BJ (cell line): ENCODE measurements at regions not wholly inside any gene's neighbourhood (a gene's known extent, or its start where the extent isn't known, plus 50 kb on each side); places are given as distances from the start of the nearest gene placed in this dataset.

Experiments
- CTCF ChIA-PET: fragments of 350-600 bp; formaldehyde crosslinking; extraction: SDS; loops from one replicate; lab custom pipeline; 2021; ENCODE audit warnings: antibody characterized with exemption, inconsistent platforms; lab: Yijun Ruan, JAX
- POLR2A ChIA-PET: fragments of 300-600 bp; sonication (Branson Sonifier 250); formaldehyde crosslinking; extraction: SDS; loops from one replicate; lab custom pipeline; 2021; ENCODE audit warnings: antibody characterized with exemption; lab: Charles Lee
- DNase-seq: peaks from one replicate; pipeline ENCODE4 v3.0.0-alpha.2; 2011; ENCODE audit warnings: low read depth
- H3K27me3 ChIP-seq: 2 replicates; pipeline ENCODE4 v1.6.0; 2011; ENCODE audit warnings: low read length; ENCODE audit not compliant: control insufficient read depth, insufficient read depth
- H3K36me3 ChIP-seq: 2 replicates; pipeline ENCODE4 v1.5.1; 2011; ENCODE audit warnings: low read length; ENCODE audit not compliant: control insufficient read depth, insufficient read depth
- H3K4me3 ChIP-seq: 2 replicates; pipeline ENCODE4 v1.5.1; 2011; ENCODE audit warnings: low read depth, mild to moderate bottlenecking, control low read depth, low read length
- TF ChIP-seq, protein P1 (sequence below): IDR thresholded peaks from 2 replicates; pipeline ENCODE4 v1.5.1; 2011; ENCODE audit warnings: low read depth, mild to moderate bottlenecking, control low read depth, inconsistent platforms, low read length, moderate library complexity; ENCODE audit not compliant: insufficient read depth

DNA sequence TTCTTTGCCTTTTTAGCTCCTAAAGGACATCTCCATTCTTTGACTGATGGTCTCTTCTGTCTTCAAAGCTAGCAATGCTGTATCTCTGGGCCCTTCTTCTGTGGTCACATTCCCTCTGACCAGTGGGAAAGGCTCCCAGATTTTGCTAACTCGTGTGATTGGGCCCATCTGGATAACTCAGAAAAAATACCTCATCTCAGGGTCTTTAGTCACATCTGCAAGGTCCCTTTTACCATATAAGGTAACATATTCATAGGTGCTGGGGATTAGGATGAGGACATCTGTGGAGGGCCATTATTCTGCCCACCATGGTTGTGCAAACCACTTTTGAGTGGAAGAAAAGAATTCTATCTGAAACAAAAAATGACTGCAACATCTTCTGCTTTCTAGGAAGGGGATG is 76.3 kb upstream of the MAMDC2 start:
- Histone ChIP-seq H3K27me3 (no peaks in the 10 kb centered on the region), H3K36me3 (no peaks in the 10 kb centered on the region), H3K4me3 (no peak overlapping the region)
- TF ChIP-seq, protein P1, sequence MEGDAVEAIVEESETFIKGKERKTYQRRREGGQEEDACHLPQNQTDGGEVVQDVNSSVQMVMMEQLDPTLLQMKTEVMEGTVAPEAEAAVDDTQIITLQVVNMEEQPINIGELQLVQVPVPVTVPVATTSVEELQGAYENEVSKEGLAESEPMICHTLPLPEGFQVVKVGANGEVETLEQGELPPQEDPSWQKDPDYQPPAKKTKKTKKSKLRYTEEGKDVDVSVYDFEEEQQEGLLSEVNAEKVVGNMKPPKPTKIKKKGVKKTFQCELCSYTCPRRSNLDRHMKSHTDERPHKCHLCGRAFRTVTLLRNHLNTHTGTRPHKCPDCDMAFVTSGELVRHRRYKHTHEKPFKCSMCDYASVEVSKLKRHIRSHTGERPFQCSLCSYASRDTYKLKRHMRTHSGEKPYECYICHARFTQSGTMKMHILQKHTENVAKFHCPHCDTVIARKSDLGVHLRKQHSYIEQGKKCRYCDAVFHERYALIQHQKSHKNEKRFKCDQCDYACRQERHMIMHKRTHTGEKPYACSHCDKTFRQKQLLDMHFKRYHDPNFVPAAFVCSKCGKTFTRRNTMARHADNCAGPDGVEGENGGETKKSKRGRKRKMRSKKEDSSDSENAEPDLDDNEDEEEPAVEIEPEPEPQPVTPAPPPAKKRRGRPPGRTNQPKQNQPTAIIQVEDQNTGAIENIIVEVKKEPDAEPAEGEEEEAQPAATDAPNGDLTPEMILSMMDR, result no peak
- DNase-seq, result no peak
- ChIA-PET CTCF (interaction anchor here (12.5 kb wide), 1 partner anchor 145 kb away, joined by 107 read pairs; no protein-coding TSS in a partner anchor), POLR2A (no interaction called here)

DNA sequence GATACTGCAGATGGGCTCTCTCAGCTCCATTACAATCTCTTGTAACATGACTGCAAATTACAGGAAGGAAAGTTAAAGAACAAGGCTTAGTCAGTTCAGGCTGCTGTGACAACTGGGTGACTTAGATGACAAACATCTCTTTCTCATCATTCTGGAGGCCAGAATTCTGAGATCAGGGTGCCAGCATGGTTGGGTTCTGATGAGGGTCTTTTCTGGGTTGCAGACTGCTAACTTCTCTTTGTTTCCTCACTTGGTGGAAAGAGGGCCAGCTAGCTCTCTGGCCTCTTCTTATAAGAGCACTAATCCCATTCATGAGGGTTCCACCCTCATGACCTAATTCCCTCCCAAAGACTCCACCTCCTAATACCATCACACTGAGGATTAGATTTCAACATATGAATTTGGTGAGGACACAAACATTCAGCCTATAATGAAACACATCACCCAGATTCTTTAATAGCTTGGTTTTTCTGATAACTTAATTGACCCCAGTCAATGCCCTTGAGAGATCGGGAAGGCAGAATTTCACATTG is 73.6 kb upstream of the MAMDC2 start:
- DNase-seq, result no peak
- CTCF ChIA-PET, result interaction anchor here (0.6 to 3.7 kb wide), 6 partner anchors 15 to 632 kb away, joined by 3 to 130 read pairs (median 3); no protein-coding TSS in a partner anchor

DNA sequence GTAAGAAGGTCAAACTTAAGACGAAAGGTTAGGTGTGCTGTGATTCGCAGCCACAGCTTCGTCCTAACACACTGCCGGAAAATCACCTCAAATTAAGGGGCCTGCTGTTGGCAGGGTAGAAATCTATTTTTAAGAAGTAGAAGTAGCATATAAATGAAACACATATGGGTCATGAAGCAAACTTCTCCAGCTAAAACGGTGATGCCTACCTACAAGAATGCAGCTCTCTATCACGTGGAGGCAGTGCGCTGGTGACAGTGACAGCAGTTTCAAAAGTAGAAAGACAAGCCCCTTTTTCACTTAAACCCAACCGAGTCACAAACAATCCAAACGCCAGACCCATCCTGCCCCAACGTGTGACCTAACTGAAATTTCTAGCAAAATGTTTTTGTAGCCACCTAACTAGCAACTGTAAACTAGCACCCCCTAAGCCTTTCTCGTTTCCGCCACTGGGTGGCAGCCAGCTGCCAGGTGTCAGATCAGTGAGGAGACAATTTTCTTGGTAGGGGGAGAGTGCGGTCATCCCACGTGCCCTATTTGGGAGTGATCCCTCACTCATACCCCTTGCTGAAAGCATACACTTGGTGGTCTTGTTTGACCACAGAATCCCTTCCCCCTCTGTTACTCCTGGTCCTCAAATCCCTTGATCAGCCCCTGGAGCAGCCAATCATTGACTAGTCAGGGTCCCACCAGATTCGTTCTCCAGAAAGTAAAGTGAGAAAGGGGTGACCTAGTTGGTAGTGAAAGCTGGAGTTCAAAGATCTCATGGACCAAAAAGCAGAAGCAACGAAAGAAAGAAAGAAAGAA is 71.8 kb upstream of the MAMDC2 start:
- peak; percentile 44 for DNase-seq
- TF ChIP-seq, protein P1, result peak; percentile 94
- Histone ChIP-seq H3K4me3 (no peak overlapping the region), H3K36me3 (no peaks in the 10 kb centered on the region), H3K27me3 (no peaks in the 10 kb centered on the region)
- CTCF ChIA-PET, result interaction anchor here (0.5 to 3.7 kb wide), 38 partner anchors 9 to 1102 kb away, joined by 3 to 130 read pairs (median 4); no protein-coding TSS in a partner anchor
- POLR2A ChIA-PET, result interaction anchor here (0.5 to 0.6 kb wide), 2 partner anchors 26 to 145 kb away, joined by 3 to 6 read pairs; no protein-coding TSS in a partner anchor

More for the DNA sequence above, 73.6 kb upstream of the MAMDC2 start:
- no peak overlapping the region for H3K4me3 ChIP-seq
- H3K36me3 ChIP-seq, result no peaks in the 10 kb centered on the region
- H3K27me3 ChIP-seq, result no peaks in the 10 kb centered on the region
- TF ChIP-seq, protein P1, result no peak
- POLR2A ChIA-PET, result no interaction called here

DNA sequence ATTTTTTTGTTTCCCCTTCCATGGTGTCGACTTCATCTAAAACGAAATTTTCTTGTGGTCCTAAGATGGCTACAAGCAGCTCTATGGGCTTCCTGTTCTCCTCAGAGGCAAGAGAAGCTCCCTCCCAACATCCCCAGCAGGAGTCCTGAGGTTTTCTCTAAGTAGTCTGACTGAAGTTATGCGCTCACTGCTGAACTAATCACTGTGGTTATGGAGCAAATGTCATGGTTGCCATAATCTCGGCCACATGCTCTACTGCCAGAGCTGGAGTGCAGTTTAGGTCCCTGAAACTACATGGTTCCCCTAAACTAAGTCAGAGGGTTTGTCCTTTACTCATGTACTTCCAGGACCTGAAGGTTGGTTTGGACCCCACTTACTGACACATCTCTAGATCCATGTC is 68.0 kb upstream of the MAMDC2 start:
- Histone ChIP-seq H3K4me3 (no peak overlapping the region), H3K27me3 (no peaks in the 10 kb centered on the region), H3K36me3 (no peaks in the 10 kb centered on the region)
- TF ChIP-seq, protein P1, result no peak
- peak; percentile 13 for DNase-seq
- ChIA-PET POLR2A (interaction anchor here (0.5 kb wide), 1 partner anchor 27 kb away, joined by 4 read pairs; no protein-coding TSS in a partner anchor), CTCF (interaction anchor here (0.7 to 4.0 kb wide), 6 partner anchors 38 to 632 kb away, joined by 3 to 78 read pairs (median 4); no protein-coding TSS in a partner anchor)

DNA sequence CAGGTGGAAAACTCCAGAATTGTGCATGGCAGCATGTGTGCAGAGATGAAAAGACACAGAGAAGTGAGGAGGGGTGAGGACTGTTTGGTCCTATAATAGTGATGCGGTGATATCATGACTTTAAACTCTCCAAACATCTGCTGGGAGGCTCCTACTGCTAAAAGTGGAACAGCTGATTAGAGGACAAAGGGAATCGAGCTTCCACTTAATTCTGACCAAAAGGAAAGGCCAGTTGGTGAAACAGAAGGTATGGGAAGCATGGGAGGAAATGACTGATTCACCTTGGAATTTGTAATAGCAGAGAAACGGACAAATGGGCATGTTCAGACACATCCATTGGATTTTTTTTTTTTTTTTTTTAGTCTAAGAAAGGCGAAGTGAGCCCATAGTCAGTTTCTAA is 67.5 kb upstream of the MAMDC2 start:
- Histone ChIP-seq H3K36me3 (no peaks in the 10 kb centered on the region), H3K4me3 (no peak overlapping the region), H3K27me3 (no peaks in the 10 kb centered on the region)
- DNase-seq, result peak; percentile 89
- ChIA-PET CTCF (interaction anchor here (0.6 to 4.0 kb wide), 9 partner anchors 26 to 631 kb away, joined by 3 to 78 read pairs (median 3); no protein-coding TSS in a partner anchor), POLR2A (interaction anchor here (0.5 to 0.7 kb wide), 3 partner anchors 28 to 134 kb away, joined by 4 to 12 read pairs (median 9); no protein-coding TSS in a partner anchor)
- TF ChIP-seq, protein P1, result no peak
